Chondrocyte (in vitro differentiated cells): ENCODE measurements at regions not wholly inside any gene's neighbourhood (a gene's known extent, or its start where the extent isn't known, plus 50 kb on each side); places are given as distances from the start of the nearest gene placed in this dataset.

Experiments
- DNase-seq: peaks from one replicate; pipeline ENCODE4 v3.0.0; 2021; ENCODE audit warnings: mixed read lengths, low spot score
- H3K27ac Mint-ChIP-seq: one replicate; pipeline ENCODE4 v1.8.0; 2021; ENCODE audit warnings: mild to moderate bottlenecking, moderate library complexity, mixed read lengths; ENCODE audit not compliant: unreplicated experiment
- H3K27me3 Mint-ChIP-seq: 2 replicates; pipeline ENCODE4 v1.8.0; 2021; ENCODE audit warnings: low read depth, mixed read lengths
- H3K36me3 Mint-ChIP-seq: 2 replicates; pipeline ENCODE4 v1.8.0; 2021; ENCODE audit warnings: low read depth, mixed read lengths
- H3K4me1 Mint-ChIP-seq: 2 replicates; pipeline ENCODE4 v1.8.0; 2021; ENCODE audit warnings: low read depth, mild to moderate bottlenecking, mixed read lengths
- H3K4me3 Mint-ChIP-seq: one replicate; pipeline ENCODE4 v1.8.0; 2021; ENCODE audit warnings: mild to moderate bottlenecking, moderate library complexity, mixed read lengths; ENCODE audit not compliant: unreplicated experiment
- H3K9me3 Mint-ChIP-seq: 2 replicates; pipeline ENCODE4 v1.8.0; 2021; ENCODE audit warnings: low read depth, mixed read lengths
- CTCF ChIP-seq: fragments of 200-600 bp; sonication (generic); IDR thresholded peaks from 2 replicates; pipeline ENCODE4 v1.5.0; 2021; ENCODE audit warnings: antibody characterized with exemption, mild to moderate bottlenecking, moderate library complexity

- Mint-ChIP-seq H3K36me3 (no peaks in the 10 kb centered on the region), H3K27me3 (no peaks in the 10 kb centered on the region), H3K4me3 (no peak overlapping the region), H3K9me3 (no peaks in the 10 kb centered on the region), H3K27ac (no peak overlapping the region), H3K4me1 (peaks cover 20% of the 10 kb centered on the region)
- DNase-seq: no peak
- no peak for TF ChIP-seq CTCF
These were observed 85.8 kb downstream of the CEBPB start for GRCh38 chr20:50276119-50277063.

- DNase-seq: no peak
- no peak for TF ChIP-seq CTCF
These were observed 86.4 kb downstream of the CEBPB start for GRCh38 chr20:50277064-50277415.

GRCh38 chr20:50277460-50278376, 87.1 kb downstream of the CEBPB start:
- H3K27me3 Mint-ChIP-seq: no peaks in the 10 kb centered on the region
- no peak for DNase-seq
- H3K4me1 Mint-ChIP-seq: peaks cover 20% of the 10 kb centered on the region
- no peaks in the 10 kb centered on the region for H3K36me3 Mint-ChIP-seq
- no peak for TF ChIP-seq CTCF
- H3K4me3 Mint-ChIP-seq: no peak overlapping the region
- H3K9me3 Mint-ChIP-seq: no peaks in the 10 kb centered on the region
- peak overlapping the region; percentile 90 for H3K27ac Mint-ChIP-seq

More at GRCh38 chr20:50277064-50277415, 86.4 kb downstream of the CEBPB start:
- Mint-ChIP-seq H3K4me1 (peaks cover 20% of the 10 kb centered on the region), H3K27me3 (no peaks in the 10 kb centered on the region), H3K9me3 (no peaks in the 10 kb centered on the region), H3K4me3 (no peak overlapping the region), H3K27ac (no peak overlapping the region), H3K36me3 (no peaks in the 10 kb centered on the region)

GRCh38 chr20:50278377-50278683, 87.7 kb downstream of the CEBPB start:
- no peak for DNase-seq
- H3K27me3 Mint-ChIP-seq: no peaks in the 10 kb centered on the region
- peak overlapping the region; percentile 90 for H3K27ac Mint-ChIP-seq
- H3K4me1 Mint-ChIP-seq: peaks cover 20% of the 10 kb centered on the region
- H3K9me3 Mint-ChIP-seq: no peaks in the 10 kb centered on the region
- H3K36me3 Mint-ChIP-seq: no peaks in the 10 kb centered on the region
- TF ChIP-seq CTCF: no peak
- H3K4me3 Mint-ChIP-seq: no peak overlapping the region
